ENCODE measurements at regions not wholly inside any gene's neighbourhood (a gene's known extent, or its start where the extent isn't known, plus 50 kb on each side); places are given as distances from the start of the nearest gene placed in this dataset.

DNA sequence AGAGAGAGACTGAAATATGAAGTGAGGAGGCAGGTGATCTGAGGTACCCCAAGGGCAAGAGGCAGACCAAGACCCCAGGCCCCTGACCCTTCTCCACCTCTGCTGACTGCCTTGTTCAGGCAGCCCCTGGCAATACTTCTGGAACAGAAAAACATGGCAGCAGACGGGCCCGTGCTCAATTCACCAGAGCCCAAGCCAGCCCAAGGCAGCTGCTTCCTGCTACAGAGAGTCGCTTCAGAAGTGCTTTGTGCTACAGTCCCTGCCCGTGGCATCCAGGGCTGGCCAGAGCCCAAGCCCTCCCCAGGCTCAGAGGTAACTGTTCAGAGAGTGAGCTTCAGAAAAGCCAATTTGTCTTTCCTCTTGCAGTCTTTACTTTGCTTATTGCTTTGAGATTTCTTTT, 151.4 kb upstream of the FSTL4 start:
- Histone ChIP-seq H3K36me3 (no peaks in the 10 kb centered on the region), H3K9me3 (no peaks in the 10 kb centered on the region), H3K27me3 (replicated peaks; ENCODE audit: insufficient read depth) (no peaks in the 10 kb centered on the region), H3K4me1 (ENCODE audit: control insufficient read depth in 1 of 2, low read depth in 2 of 2) (peaks cover 0 to 5% of the 10 kb centered on the region in 2 donors), H3K4me3 (no peak overlapping the region), H3K27ac (no peak overlapping the region)
- no peak for DNase-seq (ENCODE audit: low spot score)
- TF ChIP-seq, protein P1, sequence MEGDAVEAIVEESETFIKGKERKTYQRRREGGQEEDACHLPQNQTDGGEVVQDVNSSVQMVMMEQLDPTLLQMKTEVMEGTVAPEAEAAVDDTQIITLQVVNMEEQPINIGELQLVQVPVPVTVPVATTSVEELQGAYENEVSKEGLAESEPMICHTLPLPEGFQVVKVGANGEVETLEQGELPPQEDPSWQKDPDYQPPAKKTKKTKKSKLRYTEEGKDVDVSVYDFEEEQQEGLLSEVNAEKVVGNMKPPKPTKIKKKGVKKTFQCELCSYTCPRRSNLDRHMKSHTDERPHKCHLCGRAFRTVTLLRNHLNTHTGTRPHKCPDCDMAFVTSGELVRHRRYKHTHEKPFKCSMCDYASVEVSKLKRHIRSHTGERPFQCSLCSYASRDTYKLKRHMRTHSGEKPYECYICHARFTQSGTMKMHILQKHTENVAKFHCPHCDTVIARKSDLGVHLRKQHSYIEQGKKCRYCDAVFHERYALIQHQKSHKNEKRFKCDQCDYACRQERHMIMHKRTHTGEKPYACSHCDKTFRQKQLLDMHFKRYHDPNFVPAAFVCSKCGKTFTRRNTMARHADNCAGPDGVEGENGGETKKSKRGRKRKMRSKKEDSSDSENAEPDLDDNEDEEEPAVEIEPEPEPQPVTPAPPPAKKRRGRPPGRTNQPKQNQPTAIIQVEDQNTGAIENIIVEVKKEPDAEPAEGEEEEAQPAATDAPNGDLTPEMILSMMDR (IDR thresholded peaks at IDR 0.05): no peak
- no peak for ATAC-seq (ENCODE audit: insufficient number of reproducible peaks, low FRiP score, low read depth)

DNA sequence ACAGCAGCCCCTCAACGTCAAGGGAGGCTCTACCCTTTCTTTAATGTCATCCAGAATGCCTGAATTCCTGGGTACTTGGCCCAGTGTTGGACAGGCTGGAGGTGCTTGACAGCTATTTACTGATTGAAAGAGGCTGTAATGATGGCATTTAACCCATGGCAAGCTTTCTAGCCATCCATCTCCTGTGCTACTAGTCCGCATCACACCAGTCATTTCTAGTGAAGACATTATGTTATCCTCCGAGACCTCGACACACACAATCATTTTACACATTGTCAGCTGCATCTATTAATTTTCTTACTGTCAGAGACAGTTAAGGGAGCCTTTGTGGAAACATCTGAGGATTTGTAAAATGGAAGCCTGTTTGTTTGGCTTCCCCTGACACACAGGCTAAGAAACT, 149.3 kb upstream of the FSTL4 start:
- Histone ChIP-seq H3K4me3 (no peak overlapping the region), H3K9me3 (no peaks in the 10 kb centered on the region), H3K27ac (no peak overlapping the region), H3K27me3 (replicated peaks; ENCODE audit: insufficient read depth) (no peaks in the 10 kb centered on the region), H3K4me1 (ENCODE audit: control insufficient read depth in 1 of 2, low read depth in 2 of 2) (no peaks in the 10 kb centered on the region), H3K36me3 (no peaks in the 10 kb centered on the region)
- TF ChIP-seq, protein P1 (IDR thresholded peaks at IDR 0.05): no peak
- no peak for ATAC-seq (ENCODE audit: insufficient number of reproducible peaks, low FRiP score, low read depth)
- no peak for DNase-seq (ENCODE audit: low spot score)

DNA sequence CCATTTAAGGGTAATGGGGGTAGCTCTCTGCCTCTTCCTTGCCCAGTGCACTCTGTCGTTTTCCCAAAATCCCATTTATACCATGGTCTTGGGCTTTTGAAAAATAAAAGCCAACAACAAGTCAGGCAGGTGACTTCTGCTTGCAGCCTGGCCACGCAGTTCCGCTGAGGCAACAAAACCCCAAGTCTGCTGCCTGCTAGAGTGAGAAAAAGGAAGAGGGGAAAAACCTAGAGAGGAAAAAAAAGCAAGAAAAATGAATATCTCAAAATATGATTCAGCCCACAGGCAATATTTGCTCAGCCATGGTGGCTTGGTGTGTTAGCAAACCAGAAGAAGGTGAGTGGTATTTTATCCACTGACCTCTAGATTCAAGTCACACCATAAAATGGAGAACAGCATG, 148.2 kb upstream of the FSTL4 start:
- Histone ChIP-seq H3K4me3 (no peak overlapping the region), H3K4me1 (ENCODE audit: control insufficient read depth in 1 of 2, low read depth in 2 of 2) (no peaks in the 10 kb centered on the region), H3K27ac (no peak overlapping the region), H3K27me3 (replicated peaks; ENCODE audit: insufficient read depth) (no peaks in the 10 kb centered on the region), H3K36me3 (no peaks in the 10 kb centered on the region), H3K9me3 (no peaks in the 10 kb centered on the region)
- TF ChIP-seq, protein P1 (IDR thresholded peaks at IDR 0.05): no peak
- DNase-seq (ENCODE audit: low spot score) (no peak), ATAC-seq (ENCODE audit: insufficient number of reproducible peaks, low FRiP score, low read depth) (no peak)

DNA sequence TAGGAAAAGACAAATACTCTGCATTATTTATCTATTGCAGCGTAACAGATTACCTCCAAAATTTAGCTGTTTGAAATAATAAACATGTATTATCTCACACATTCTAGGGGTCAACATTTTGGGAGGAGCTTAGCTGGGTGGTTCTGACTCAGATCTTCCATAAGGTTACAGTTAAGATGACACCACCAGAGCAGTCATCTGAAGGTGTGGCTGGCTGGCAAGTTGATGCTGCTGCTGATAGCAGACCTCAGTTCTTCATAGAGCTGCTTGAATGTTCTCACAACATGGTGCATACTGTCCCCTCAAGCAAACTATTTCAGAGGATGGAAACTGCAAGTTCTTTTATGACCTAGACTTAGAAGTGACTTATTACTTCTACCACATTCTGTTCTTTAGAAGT, 146.3 kb upstream of the FSTL4 start:
- TF ChIP-seq, protein P1 (IDR thresholded peaks at IDR 0.05): no peak
- Histone ChIP-seq H3K27me3 (replicated peaks; ENCODE audit: insufficient read depth) (no peaks in the 10 kb centered on the region), H3K4me3 (no peak overlapping the region), H3K4me1 (ENCODE audit: control insufficient read depth in 1 of 2, low read depth in 2 of 2) (no peaks in the 10 kb centered on the region), H3K9me3 (no peaks in the 10 kb centered on the region), H3K36me3 (no peaks in the 10 kb centered on the region), H3K27ac (no peak overlapping the region)
- ATAC-seq (ENCODE audit: insufficient number of reproducible peaks, low FRiP score, low read depth): no peak
- no peak for DNase-seq (ENCODE audit: low spot score)

DNA sequence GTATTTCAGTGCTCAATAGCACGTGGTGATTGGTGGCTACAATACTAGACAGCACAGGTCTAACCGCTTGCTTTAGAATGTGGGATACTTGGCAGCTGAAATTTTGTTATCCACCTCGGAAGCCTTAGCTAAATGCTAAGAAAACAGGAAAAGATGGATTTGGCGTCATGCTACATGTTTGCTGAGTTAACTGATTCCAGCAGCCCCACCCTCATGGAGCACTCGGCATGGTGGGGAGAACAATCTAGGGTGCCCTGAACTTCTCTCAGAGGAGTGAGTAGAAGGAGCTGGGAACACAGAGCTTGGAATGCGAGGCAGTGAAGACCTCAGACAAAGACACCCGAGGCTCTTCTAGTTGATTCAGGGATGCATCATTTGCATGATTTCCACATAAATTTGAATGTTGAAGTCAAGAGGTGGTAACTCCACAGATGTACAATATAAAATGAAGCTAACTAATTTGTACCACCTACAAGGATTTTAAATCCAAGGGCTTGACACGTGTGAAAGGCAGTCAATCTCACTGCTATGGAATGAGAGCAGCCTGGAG, 145.1 kb upstream of the FSTL4 start:
- Histone ChIP-seq H3K9me3 (no peaks in the 10 kb centered on the region), H3K4me3 (no peak overlapping the region), H3K4me1 (ENCODE audit: control insufficient read depth in 1 of 2, low read depth in 2 of 2) (no peaks in the 10 kb centered on the region), H3K27me3 (replicated peaks; ENCODE audit: insufficient read depth) (no peaks in the 10 kb centered on the region), H3K36me3 (no peaks in the 10 kb centered on the region), H3K27ac (no peak overlapping the region)
- DNase-seq (ENCODE audit: low spot score) (no peak), ATAC-seq (ENCODE audit: insufficient number of reproducible peaks, low FRiP score, low read depth) (no peak)
- TF ChIP-seq, protein P1 (IDR thresholded peaks at IDR 0.05): no peak

Data from thoracic aorta (tissue), 2 donors.